ENCODE measurements at regions not wholly inside any gene's neighbourhood (a gene's known extent, or its start where the extent isn't known, plus 50 kb on each side); places are given as distances from the start of the nearest gene placed in this dataset.

GRCh38 chr11:23644443-23644842 lies 784.2 kb upstream of the CCDC179 start:
- TF ChIP-seq CTCF (optimal IDR thresholded peaks at IDR 0.05 in 1 of 3, IDR thresholded peaks at IDR 0.05 in 1 of 3, conservative IDR thresholded peaks at IDR 0.05 in 1 of 3; ENCODE audit: extremely low read depth in 1 of 3, insufficient read depth in 2 of 3, low read length in 3 of 3) (no peak), EZH2 (IDR thresholded peaks at IDR 0.05; ENCODE audit: low read length) (no peak)
